ENCODE measurements at regions not wholly inside any gene's neighbourhood (a gene's known extent, or its start where the extent isn't known, plus 50 kb on each side); places are given as distances from the start of the nearest gene placed in this dataset.

DNA sequence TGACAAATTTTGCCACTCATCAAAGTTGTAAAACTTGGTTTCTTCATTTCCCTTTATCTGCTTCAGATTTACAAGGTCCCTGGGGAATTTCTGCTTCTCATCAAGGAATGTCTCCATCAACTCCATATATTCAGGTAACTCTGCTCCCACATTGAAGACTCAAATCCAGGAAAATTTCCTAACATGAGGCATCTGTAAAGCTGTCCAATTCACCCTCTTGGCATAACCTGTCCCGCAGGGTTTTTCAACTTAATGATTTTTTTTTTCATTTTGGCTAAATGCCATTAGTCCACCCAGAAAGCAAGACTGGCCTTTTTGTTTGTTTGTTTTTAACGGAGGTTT, 50.2 kb upstream of the SLC30A5 start:
- FAIRE-seq (no peak), DNase-seq (ENCODE audit: low read depth) (no peak)
- TF ChIP-seq, protein P1, sequence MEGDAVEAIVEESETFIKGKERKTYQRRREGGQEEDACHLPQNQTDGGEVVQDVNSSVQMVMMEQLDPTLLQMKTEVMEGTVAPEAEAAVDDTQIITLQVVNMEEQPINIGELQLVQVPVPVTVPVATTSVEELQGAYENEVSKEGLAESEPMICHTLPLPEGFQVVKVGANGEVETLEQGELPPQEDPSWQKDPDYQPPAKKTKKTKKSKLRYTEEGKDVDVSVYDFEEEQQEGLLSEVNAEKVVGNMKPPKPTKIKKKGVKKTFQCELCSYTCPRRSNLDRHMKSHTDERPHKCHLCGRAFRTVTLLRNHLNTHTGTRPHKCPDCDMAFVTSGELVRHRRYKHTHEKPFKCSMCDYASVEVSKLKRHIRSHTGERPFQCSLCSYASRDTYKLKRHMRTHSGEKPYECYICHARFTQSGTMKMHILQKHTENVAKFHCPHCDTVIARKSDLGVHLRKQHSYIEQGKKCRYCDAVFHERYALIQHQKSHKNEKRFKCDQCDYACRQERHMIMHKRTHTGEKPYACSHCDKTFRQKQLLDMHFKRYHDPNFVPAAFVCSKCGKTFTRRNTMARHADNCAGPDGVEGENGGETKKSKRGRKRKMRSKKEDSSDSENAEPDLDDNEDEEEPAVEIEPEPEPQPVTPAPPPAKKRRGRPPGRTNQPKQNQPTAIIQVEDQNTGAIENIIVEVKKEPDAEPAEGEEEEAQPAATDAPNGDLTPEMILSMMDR (IDR thresholded peaks at IDR 0.05; ENCODE audit: insufficient read depth, low read length, severe bottlenecking): no peak
- H3K36me3 ChIP-seq (ENCODE audit: control insufficient read depth, insufficient read depth, low read length): no peaks in the 10 kb centered on the region
- H3K27me3 ChIP-seq (ENCODE audit: control insufficient read depth, insufficient read depth, low read length): no peaks in the 10 kb centered on the region
- H3K4me3 ChIP-seq (ENCODE audit: low read depth, low read length): no peak overlapping the region

Measured in bronchial epithelial cell (primary cell).